GM04503 (cell line): ENCODE measurements at regions not wholly inside any gene's neighbourhood (a gene's known extent, or its start where the extent isn't known, plus 50 kb on each side); places are given as distances from the start of the nearest gene placed in this dataset.

Experiments used
- DNase-seq: peaks from one replicate; pipeline ENCODE4 v3.0.0-alpha.2; 2012; ENCODE audit warnings: low read depth

DNA sequence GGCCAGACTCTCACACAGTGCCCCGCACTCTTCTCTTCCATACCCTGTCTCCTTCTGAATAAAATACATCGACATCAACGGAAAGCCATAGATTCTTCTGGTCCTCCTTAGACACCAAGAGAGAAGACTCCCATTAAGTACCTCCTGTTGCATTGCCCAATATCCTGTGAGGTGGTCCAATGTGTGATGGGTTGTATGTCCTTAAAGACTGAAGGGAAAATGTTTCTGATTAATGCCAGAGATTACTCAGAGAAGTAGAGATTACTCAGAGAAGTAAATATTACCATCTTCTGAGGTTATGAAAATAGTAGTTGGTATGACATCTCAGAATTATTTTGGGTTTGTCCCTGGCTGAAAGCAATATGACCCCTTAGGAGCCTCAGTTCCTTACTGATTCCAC is 60.8 kb upstream of the GALNT15 start:
- no peak for DNase-seq

DNA sequence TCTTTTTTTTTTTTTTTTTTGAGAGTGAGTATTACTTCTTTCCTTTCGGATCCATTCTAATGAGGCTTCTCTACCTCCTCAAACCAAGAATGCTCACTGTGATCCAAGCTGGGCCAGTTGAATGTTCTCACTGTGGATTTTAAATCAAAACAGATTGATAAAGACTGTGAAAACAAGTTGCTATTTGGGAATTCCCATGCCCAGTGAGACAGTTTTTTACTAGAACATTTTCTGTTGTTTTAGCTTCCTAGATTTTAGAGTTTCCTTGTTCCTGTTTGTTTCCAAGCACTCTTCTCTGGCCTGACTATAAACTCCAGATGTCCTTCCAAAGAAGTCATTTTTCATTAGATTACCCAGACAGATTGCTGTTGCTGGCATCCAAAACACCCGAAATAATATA is 60.1 kb upstream of the GALNT15 start:
- no peak for DNase-seq

DNA sequence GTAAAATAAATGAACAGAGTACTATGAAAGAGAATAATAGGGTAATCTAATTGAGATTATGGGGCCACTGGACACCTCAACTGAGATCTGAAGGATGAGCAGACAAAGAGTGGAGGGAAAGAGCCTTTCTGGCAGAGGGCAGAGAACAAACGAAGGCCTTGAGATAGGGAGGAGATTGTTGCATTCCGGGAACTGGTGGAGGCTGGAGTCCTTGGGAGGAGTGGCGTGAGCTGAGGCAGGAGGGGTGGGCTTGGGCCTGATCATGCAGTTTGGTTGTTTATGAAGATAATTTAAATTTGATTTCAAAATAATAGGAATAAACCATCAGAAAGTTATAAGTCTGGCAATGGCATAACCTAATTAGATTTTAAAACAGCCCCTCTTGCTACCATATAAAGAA is 59.5 kb upstream of the GALNT15 start:
- no peak for DNase-seq

DNA sequence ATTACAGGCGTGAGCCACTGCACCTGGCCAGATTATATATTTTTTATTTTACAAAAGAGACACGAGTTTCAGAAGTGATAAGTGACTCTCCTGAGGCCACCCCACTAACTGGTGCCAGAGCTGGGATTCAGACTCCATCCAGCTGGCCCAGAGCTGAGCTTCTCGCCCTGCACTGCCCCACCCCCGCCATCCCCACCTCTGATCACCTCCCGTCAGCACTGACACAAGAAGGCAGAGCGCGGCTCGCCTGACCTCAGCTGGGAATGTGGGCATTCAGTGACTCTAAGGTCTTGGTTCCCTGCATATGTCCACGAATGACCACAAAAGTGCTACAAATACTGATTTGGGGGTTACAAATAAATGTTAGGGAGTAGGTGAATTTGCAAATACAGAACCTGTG is 56.1 kb upstream of the GALNT15 start:
- DNase-seq = no peak

DNA sequence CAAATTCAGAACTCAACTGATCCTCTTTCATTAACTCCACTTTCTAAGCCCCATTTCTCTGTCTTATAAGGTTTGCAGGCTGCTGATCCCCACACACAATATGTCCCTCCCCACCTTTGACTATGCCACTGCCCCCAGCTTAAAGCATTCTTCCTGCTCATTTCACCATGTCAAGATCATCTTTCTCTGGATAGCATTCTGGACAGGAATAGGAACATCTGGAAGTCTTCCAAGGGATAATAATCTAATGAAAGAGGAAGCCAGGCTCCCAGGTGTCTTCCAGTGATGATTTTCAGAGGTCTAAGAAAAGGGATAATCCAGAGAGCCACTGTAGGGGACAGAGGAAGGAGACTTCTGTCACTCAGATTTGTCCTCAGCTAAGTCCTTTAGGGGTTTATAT is 54.6 kb upstream of the GALNT15 start:
- no peak for DNase-seq

DNA sequence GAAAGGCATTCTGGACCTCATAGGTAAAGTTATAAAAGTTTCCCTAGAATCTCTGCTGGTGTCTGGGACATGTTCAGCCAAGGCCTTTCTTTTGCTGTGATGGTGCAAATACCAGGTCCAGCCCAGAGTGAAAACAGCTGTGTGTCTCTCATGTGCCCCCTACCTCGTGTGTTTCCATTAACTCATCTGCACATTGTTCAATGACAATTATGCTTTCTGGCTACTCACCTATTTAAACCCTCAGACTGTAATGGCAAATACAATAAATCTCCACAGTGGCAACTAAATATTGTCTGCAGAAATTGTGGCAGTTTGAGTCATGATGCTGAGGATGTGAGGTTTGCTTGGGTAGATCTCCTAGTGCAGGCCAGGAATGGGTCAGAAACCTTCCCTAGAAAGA is 53.1 kb upstream of the GALNT15 start:
- no peak for DNase-seq

DNA sequence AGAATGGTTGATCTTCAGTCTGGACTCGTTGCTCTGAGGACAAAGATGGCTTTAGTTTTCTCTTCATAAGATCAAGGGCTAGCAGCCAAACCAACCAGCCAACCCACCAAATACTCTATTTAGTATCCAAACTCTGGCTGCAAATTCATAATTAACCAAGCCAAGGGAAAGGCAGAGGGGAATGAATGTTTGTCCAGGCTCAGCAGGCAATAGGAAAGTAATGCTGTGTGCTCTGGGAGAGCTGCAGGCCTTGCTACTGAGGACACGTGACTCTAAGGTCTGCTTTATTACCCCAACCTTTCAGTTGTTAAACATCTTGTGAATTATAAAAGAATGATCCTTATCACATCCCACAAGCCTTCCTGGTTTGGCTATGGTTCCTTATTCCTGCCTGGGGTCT is 52.3 kb upstream of the GALNT15 start:
- DNase-seq = no peak

DNA sequence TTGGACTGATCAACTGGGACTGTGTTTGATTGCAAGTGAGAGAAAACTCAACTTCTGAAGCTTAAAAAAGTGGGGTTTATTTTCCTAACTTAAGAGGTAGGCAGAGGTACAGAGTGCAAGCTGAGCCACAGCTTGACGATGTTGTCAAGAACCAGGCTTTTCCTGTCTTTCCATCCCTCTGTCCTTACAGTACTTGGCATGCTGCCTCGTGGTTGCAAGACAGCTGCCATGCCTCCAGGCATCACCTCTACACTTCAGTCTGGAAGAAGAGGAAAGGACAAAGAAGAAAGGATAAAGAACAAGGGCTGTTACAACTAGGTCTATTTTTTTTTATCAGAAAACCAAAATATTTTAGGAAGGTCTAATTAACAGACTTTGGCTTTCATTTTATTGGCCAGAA is 51.8 kb upstream of the GALNT15 start:
- no peak for DNase-seq

DNA sequence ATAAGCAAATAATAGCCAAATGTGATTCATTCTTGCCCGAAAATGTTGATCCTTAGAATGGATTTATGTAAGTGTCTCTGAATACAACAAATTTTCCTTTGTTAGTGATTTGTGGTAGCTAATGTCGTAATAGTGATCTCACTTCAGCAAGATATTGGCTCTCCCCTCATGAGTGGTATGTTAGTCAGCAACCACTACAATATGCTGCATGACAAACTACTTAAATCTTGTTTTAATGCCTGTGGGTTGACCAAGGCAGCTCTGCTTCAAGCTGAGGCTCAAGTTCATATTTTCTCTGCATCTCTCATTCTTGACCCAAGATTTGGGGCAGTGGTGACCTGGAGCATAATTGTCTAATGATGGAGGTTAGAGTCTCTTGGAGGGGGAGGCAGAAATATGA is 49.8 kb upstream of the GALNT15 start:
- peak; percentile 100 for DNase-seq
